ENCODE measurements at regions not wholly inside any gene's neighbourhood (a gene's known extent, or its start where the extent isn't known, plus 50 kb on each side); places are given as distances from the start of the nearest gene placed in this dataset.

- 2% methylated on average over 3 of the region's 3 CpGs for WGBS (ENCODE audit: insufficient coverage, low coverage, missing lambda C conversion rate)
- no peak for ATAC-seq
- Histone ChIP-seq H3K4me2 (ENCODE audit: insufficient read depth, low read length) (no peak overlapping the region), H2AFZ (ENCODE audit: low read depth, low read length) (no peak overlapping the region), H3K9me1 (ENCODE audit: control insufficient read depth, insufficient read depth, low read length) (no peaks in the 10 kb centered on the region), H3K27ac (ENCODE audit: extremely low read depth, low read depth, low read length) (no peak overlapping the region), H3K27me3 (ENCODE audit: control insufficient read depth in 2 of 2, insufficient read depth in 2 of 2, low read length in 2 of 2) (no peaks in the 10 kb centered on the region), H3K79me2 (ENCODE audit: control insufficient read depth, insufficient read depth, low read length) (no peaks in the 10 kb centered on the region), H3K9me3 (replicated peaks; ENCODE audit: control insufficient read depth, insufficient read depth, low read depth, low read length) (0 out of 2 replicates have a peak, but pooled peaks cover 3% of the 10 kb centered on the region), H3K4me3 (no peak overlapping the region), H3K36me3 (ENCODE audit: control insufficient read depth, insufficient read depth, low read length) (no peaks in the 10 kb centered on the region), H3K4me1 (replicated peaks in 1 of 2; ENCODE audit: control insufficient read depth in 2 of 2, insufficient read depth in 2 of 2, low read length in 2 of 2) (no peaks in the 10 kb centered on the region), H4K20me1 (replicated peaks; ENCODE audit: control insufficient read depth, insufficient read depth, low read length) (no peaks in the 10 kb centered on the region), H3K9ac (ENCODE audit: insufficient read depth in 1 of 2, low read depth in 2 of 2, low read length in 2 of 2) (no peak overlapping the region)
- in situ Hi-C loops (cut with MboI) (no loop called here), intact Hi-C loops (cut with micrococcal nuclease) (no loop called here)
- ChIA-PET POLR2A (interaction anchor here (0.7 kb wide), 1 partner anchor 55 kb away, joined by 3 read pairs; no protein-coding TSS in a partner anchor), CTCF (ENCODE audit: low intra/inter-chr PET ratio) (no interaction called here)
- BruUV-seq (replicated peaks), result no TSS peak
- no peak for FAIRE-seq
- DNase-seq (ENCODE audit: extremely low read depth in 1 of 4, low spot score in 3 of 4), result no peak
- TF ChIP-seq MITF (IDR thresholded peaks at IDR 0.05) (no peak), PTBP1 (IDR thresholded peaks at IDR 0.05; ENCODE audit: low read depth, low read length) (no peak)
Measured at GRCh38 chr18:4908328-4908727, 288.7 kb downstream of the AKAIN1 start.

GRCh38 chr18:4906856-4907255 is 290.2 kb downstream of the AKAIN1 start:
- intact Hi-C loops (cut with micrococcal nuclease) (no loop called here), in situ Hi-C loops (cut with MboI) (no loop called here)
- POLR2A ChIA-PET, result no interaction called here
- CTCF ChIA-PET (ENCODE audit: low intra/inter-chr PET ratio), result no interaction called here
- Histone ChIP-seq H3K4me1 (replicated peaks in 1 of 2; ENCODE audit: control insufficient read depth in 2 of 2, insufficient read depth in 2 of 2, low read length in 2 of 2) (no peaks in the 10 kb centered on the region), H3K9me3 (replicated peaks; ENCODE audit: control insufficient read depth, insufficient read depth, low read depth, low read length) (0 out of 2 replicates have a peak, but pooled peaks cover 3% of the 10 kb centered on the region), H3K4me2 (ENCODE audit: insufficient read depth, low read length) (no peak overlapping the region), H3K36me3 (ENCODE audit: control insufficient read depth, insufficient read depth, low read length) (no peaks in the 10 kb centered on the region), H3K9me1 (ENCODE audit: control insufficient read depth, insufficient read depth, low read length) (no peaks in the 10 kb centered on the region), H3K27ac (ENCODE audit: extremely low read depth, low read depth, low read length) (no peak overlapping the region), H3K4me3 (no peak overlapping the region), H3K9ac (ENCODE audit: insufficient read depth in 1 of 2, low read depth in 2 of 2, low read length in 2 of 2) (no peak overlapping the region), H4K20me1 (replicated peaks; ENCODE audit: control insufficient read depth, insufficient read depth, low read length) (no peaks in the 10 kb centered on the region), H3K27me3 (ENCODE audit: control insufficient read depth in 2 of 2, insufficient read depth in 2 of 2, low read length in 2 of 2) (no peaks in the 10 kb centered on the region), H2AFZ (ENCODE audit: low read depth, low read length) (no peak overlapping the region), H3K79me2 (ENCODE audit: control insufficient read depth, insufficient read depth, low read length) (no peaks in the 10 kb centered on the region)
- BruUV-seq (replicated peaks), result no TSS peak
- DNase-seq (ENCODE audit: extremely low read depth in 1 of 4, low spot score in 3 of 4) (no peak), ATAC-seq (no peak), FAIRE-seq (no peak)
- 2% methylated on average over 3 of the region's 3 CpGs for WGBS (ENCODE audit: insufficient coverage, low coverage, missing lambda C conversion rate)
- no peak for TF ChIP-seq NR2C1 (IDR thresholded peaks at IDR 0.05)
- no peak for TF ChIP-seq NR2C1 (tag; IDR thresholded peaks at IDR 0.05)
- TF ChIP-seq HNRNPUL1 (IDR thresholded peaks at IDR 0.05; ENCODE audit: low read length), result no peak
- TF ChIP-seq HDAC6 (IDR thresholded peaks at IDR 0.05; ENCODE audit: low read depth, low read length), result no peak
- no peak for TF ChIP-seq MCM2 (IDR thresholded peaks at IDR 0.05; ENCODE audit: low read depth)
- TF ChIP-seq FOXJ3 (CRISPR knock-in tag; IDR thresholded peaks at IDR 0.05), result no peak
- TF ChIP-seq ZKSCAN1 (IDR thresholded peaks at IDR 0.05; ENCODE audit: low read depth, low read length), result no peak
- no peak for TF ChIP-seq PKNOX1 (IDR thresholded peaks at IDR 0.05)
- TF ChIP-seq L3MBTL2 (IDR thresholded peaks at IDR 0.05), result no peak
- no peak for TF ChIP-seq TARDBP (IDR thresholded peaks at IDR 0.05)
- no peak for TF ChIP-seq FOXP4 (CRISPR knock-in tag; IDR thresholded peaks at IDR 0.05; ENCODE audit: borderline replicate concordance)
- TF ChIP-seq CCAR2 (IDR thresholded peaks at IDR 0.05; ENCODE audit: low read depth, low read length), result no peak
- TF ChIP-seq TBL1XR1 (IDR thresholded peaks at IDR 0.05; ENCODE audit: low read length in 2 of 2), result no peak
